COLO668 (cell line): ENCODE measurements at regions not wholly inside any gene's neighbourhood (a gene's known extent, or its start where the extent isn't known, plus 50 kb on each side); places are given as distances from the start of the nearest gene placed in this dataset.

Experiments
- DNase-seq: peaks from one replicate; lab custom pipeline; 2025; ENCODE audit not compliant: unreplicated experiment; lab: John Stamatoyannopoulos, UW

DNA sequence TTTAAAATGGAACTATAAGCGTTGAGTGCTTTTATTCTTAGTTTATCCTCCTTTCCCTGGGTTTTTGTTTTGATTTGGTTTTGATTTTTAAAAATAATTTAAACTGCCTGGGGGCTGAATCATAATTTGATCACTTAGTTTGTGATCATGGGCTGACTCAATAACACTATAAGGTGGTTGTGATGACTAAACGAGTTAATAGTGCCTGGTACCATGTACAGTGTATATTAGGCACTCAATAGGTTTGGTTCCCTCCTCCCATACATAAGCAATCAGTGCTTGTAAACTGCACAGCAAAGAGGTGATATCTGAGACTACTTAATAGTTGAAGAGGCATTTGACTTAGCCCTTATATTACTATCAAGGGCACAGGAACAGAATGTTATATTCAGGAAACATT is 200.9 kb upstream of the RFC3 start:
- no peak for DNase-seq

DNA sequence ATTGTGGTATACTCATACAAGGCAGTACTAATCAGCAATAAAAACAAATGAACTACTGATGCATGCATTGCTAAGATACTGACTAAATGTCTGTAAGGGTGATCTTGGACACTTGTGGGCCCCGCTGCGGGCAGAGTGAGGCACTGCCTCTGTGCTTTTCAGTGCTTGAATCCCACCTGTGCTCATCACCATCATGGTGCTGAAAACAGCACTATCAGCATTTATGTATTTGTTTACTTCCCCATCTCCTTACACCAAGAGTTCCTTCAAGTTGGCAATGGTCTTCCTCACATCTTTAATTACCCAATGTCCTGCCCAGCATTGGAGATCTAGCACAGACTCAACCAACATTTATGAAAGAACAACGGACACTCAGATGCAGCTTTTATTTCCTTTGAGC is 193.7 kb upstream of the RFC3 start:
- DNase-seq: no peak

DNA sequence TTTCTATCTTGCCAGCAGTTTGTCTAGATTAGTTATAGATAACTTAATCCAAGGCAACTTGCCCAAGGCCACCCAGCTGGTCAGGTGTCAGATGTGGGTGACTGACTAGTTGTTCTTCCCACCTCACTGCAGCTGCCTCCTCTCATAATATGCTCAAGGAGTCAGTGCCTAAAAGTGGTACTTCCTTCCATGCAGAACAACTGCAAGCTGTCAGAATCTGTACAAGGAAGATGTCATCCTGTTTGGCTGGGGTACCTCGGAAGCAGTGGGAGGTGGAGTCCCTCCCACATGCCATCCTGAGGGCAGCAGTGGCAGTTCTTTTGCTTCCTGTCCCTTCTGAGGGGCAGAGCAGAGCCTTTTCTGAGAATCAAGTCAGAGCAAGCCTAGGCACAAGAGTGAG is 193.2 kb upstream of the RFC3 start:
- no peak for DNase-seq

DNA sequence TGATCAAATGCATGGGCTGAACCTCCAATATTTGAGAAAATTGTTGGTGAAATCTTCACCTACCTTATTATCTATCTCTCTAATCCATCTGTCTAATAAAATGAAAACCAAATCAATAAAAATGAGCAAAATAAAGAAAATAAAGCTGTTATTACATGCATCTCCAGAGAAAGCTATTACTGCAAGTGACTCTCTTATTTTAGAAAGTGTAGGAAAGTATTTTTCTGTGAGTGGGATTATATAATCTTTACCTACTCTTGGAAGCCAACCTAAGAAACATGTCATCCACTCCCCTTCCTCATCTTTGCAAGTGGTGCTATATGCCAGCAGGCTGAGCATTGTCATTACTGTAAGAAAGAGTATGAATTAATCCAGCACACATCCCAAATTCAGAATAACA is 191.5 kb upstream of the RFC3 start:
- DNase-seq: no peak

DNA sequence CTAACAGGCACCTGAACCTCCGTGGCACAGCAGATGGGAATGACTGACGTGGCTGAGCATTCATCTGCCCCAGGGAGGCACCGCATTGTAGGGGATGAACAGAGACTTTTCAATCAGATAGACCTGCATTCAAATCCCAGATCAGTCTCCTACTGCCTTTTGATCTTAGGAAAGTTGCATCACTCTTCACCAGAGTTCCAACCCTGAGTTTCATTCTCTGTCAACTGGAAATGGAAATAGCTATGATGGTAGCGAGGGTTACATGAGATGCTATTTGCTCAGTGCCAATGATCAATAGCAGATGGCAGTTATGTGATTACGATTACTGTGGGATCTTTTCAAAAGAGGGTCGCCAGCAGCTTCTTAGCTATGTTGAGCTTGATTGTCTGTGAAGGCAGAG is 189.3 kb upstream of the RFC3 start:
- no peak for DNase-seq

DNA sequence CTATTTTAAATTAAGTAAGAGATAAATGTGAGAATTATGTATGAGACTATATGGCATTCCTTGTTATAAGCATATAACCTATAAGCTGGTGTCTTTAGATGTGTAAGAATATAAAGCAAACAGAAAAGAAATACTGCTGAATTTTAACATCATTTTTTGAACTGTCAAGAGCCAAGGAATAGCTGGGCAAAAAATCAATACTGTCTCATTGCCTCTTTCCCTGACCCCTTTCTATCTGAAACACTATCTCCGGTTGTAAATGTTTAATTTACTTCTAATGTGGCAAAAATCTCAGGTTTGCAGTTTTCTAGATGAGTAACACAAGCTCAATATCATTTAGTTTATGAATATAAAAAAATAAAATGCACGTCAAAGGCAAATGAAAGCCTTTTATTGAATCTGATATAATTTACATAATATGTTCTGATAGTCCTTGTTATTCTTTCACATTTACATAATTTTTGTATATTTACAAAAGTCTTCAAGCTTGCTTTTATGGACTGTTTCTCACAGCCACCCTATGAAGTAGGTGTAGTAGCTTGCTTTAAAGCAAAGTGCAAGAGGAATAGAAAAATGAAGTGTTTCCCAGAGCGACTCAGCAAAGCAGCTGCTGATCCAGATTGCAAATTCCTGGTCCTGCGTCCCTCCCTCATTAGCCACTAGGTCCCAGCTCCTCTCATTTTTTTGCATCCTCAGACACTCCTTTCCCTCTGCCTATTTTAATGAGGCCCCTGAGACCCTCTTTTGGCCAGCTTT is 188.2 kb upstream of the RFC3 start:
- DNase-seq: no peak

DNA sequence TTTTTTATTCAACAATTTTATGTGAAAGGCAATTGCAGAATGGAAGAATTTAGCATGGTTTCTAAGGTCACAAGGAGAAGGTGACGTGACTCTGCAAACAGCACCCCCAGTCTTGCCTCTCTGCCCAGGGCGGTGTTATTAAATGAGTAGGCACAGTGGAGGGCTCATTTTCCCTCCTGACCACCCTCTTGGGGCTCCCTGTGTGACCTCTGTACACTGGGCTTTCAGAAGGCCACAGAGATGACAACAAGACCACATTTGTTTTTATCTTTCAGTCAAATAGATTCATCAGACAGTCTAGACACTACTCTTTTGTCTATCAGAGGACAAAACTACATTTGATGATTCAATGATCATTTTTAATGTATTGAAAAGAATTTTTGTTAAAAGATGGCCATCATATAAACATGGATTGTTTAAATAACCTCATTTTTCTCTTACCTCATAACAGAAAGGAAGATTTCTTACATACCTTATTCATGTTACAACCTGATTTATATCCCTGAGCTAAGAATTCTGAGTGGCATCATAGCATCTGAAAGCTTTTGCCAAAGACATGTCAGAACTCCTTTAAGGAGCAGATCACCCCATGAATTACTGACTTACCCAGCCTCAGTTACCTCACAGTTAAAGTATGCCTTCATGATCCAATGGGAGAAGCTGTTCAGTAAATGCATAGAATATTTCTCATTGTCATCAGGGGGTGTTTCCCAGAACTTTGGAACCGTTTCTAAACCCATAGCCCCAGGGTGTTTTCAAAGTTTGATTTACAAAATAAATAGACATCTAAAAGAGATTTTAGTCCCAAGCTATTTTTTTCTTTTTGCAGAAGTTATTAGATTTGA is 184.0 kb upstream of the RFC3 start:
- no peak for DNase-seq

DNA sequence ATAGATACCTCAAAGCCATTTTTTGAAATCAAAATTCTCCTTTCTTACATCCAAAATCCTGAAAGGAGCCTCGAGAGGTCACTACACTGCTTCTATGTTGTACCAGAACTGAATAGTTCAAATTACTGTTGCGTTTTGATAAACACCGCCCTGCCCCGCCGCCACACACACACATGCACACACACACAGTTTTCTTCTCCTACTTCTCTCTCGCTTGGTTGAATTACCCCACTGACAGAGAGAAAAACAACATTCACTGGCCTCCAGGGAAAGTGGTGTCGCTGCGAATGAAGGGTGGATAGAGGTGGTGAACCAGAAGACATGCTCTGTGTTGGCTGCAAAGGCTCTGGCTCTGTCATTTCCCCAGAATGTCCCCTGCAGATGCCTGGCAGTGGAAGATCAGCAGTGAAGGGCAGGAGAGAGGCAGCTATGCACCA is 183.4 kb upstream of the RFC3 start:
- no peak for DNase-seq

DNA sequence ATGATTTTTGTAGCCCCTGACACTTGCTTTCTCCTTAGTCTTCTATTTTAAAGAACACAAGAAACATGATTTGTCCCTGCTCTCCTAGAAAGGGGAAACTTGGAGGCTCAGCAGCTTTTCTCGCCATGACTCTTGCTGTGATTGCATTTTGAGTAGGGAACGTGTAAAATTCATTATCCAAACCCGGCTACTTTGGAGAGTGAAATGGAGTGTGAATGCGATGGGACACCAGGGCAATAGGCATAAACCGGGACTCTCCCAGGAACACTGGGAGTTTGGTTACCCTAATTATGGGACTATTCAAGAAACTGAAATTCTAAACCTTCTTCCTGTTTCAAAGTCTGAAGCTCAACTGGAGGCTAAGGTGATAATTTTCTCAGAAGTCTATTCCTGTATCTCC is 181.7 kb upstream of the RFC3 start:
- no peak for DNase-seq

DNA sequence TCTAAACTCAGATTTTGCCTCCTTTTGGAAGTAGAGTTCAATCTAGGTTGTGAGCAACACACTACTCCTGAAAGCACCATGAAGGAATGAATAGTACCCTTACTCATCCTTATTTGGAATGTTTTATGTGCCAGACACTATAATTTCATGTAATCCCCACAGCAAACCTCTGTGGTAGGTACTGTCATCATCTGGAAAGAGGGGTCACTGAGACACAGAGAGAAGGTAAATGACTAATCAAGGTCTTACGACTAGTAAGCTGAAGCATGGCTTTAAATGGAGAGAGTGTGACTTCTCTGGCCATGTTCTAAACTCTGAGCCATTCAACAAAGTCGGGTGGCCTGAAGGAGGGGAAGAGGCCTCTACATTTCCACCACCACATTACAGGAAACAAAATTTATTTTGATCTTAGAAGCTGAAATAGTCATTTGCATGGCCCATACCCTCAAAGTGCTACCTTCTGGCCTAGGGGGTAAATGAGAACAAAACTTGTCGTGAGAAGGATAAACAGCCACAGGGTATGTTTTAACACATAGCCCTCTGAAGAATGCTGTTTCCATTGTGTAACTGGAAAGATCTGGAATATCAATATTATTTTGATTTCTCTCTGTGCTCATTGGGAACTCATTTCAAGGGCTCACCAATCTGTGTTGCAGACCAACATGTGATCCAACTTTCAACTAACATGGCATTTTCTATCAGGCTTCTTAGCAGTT is 180.8 kb upstream of the RFC3 start:
- DNase-seq: no peak

DNA sequence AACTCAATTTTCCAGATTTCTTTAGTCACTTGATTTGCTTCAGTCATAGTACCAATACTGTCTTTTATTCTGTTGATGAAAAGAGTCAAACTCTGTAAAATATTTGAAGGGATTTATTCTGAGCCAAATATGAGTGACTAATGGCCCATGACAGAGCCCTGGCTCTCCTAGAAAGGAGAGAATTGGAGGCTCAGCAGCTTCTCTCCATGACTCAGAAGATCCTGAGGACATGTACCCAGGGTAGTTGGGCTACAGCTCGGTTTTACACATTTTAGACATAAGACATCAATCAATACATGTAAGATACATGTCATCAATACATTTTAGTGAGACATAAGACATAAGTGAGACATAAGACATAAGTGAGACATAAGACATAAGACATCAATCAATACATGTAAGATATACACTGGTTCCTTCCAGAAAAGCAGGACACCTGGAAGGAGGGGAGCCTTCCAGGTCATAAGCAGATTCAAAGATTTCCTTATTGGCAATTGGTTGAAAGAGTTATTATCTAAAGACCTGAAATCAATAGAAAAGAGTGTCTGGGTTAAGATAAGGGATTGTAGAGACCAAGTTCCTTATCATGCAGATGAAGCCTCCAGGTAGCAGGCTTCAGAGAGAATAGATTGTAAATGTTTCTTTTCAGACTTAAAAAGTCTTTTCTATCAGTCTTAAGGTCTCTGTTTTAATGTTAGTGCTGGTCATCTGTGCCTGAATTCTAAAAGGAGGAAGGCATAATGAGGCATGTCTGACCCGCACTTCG is 179.8 kb upstream of the RFC3 start:
- DNase-seq: no peak

DNA sequence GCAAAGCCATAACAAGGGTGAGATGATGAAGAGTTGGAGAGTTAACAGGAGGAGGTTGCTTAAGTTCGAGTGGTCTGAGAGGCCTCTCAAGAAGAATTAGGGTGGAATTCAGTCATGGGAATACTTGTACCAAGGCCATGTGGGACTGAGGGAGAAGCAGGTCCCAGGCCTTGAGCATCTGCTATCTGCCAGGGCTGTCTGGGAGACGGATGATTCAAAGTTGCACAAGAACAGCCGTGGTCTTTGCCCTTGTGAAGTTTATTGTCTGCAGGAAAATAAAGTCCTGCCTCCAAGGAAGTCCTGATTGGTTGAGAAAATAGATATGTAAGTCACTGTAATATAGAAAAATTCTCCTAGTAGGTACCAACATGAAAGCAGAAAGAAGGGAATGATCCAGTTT is 178.8 kb upstream of the RFC3 start:
- DNase-seq: no peak

DNA sequence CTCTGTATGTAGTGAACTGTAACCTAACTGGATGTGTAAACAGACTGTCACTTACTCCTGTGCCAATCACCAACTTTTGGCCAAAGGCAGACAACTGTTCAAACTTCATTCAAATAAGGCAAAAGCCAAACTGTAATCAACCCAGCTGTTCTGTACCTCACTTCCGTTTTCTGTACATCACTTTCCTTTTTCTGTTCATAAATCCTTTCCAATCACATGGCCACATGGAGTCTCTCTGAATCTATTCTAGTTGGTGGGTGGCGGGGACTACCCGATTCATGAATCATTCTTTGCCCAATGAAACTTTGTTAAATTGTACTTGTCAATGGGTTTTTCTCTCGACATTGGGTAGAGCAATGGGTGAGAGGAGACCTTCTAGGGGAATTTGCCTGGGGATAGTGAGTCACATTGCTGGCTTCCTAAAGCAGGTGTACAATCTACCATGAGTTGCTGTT is 178.3 kb upstream of the RFC3 start:
- no peak for DNase-seq

DNA sequence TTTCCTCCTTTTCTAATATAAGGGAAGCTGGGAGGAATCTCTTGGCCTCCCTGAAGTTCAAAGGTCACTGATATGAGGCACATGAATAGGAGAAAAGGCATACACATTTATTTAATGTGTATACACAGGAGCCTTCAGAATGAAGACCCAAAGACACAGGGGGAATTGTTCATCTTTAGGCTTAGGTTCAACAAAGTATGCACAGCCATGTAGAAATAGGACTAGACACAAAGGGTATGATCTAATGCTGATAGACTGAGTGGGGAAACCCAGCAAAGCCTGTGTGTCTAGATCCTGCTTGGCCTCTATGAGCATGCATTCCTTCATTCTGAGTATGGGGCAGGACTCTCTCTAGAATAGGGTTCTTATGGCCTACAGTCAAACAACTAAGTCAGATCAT is 177.1 kb upstream of the RFC3 start:
- no peak for DNase-seq

DNA sequence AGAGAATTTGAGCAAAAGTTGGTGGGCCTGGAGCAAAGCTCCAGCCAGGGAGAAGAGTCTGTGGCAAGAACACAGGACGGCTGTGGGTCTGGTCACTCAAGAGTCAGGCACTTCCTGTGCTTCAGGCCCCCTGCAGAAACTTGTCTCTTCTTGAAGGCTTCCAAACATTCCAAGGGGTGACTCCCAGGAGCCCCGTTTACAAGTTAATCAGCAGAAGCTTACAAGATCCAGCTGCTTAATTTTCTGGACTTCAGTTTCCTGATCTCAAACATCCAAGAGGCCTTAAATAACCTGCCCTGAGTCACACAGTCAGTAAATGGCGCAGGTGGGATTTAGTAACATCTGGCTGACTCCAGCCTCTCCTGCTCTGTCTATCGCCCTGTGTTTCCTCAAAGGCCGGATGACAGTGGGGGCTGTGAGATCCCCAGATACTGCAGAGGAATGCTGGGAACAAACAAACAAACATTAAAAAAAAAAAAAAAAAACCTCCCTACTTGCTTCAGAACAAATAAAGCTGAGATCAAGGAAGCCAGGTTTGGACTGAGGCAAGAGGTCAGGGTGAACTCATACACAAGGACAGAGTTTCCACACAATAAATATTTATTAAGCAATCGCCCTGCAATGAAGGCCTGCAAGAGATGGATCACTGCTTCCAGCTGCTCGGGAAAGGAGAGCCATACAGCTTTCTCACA is 175.4 kb upstream of the RFC3 start:
- no peak for DNase-seq

DNA sequence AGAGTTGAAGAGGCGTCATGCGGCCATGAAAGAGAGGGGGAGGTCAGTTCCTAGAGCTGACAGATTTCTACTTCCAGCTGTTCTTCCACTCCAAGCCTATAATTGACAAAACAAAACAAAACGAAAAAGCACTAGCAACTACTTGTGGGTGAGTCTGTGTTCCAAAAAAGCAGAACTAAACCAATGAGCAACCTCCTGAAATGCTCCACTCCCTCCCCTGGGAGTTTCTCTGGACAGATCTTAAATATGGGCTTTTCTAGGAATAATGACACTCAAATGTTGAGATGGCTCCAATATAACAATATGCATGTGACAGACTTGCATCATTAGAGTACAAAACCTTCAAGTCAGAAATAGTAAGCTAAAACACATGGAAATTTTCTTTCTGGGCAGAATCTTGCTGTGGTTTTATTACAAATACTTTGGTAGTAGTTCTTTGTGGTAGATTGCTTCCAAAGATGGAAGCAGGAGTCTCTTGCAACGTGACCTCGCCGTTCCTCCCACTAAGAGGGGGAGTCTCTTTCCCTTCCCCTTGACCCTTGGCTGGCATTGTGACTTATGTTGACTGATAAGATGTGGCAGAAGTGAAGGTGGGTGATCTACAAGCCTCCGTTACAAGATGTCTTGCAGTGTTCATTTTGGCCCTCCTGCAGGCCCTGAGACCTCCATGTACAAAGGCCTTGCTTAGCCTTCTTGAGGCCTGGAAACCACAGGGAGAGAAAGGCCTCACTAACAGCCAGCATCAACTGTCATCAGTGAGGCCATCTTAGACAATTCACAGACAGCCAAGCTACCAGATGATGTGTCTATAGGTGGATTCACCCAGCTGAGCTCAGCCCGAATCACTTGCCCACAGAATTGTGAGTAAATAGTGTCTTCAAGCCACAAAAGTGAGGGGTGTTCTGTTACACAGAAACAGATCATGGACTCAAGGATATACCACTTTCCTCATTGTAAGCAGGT is 173.1 kb upstream of the RFC3 start:
- no peak for DNase-seq

DNA sequence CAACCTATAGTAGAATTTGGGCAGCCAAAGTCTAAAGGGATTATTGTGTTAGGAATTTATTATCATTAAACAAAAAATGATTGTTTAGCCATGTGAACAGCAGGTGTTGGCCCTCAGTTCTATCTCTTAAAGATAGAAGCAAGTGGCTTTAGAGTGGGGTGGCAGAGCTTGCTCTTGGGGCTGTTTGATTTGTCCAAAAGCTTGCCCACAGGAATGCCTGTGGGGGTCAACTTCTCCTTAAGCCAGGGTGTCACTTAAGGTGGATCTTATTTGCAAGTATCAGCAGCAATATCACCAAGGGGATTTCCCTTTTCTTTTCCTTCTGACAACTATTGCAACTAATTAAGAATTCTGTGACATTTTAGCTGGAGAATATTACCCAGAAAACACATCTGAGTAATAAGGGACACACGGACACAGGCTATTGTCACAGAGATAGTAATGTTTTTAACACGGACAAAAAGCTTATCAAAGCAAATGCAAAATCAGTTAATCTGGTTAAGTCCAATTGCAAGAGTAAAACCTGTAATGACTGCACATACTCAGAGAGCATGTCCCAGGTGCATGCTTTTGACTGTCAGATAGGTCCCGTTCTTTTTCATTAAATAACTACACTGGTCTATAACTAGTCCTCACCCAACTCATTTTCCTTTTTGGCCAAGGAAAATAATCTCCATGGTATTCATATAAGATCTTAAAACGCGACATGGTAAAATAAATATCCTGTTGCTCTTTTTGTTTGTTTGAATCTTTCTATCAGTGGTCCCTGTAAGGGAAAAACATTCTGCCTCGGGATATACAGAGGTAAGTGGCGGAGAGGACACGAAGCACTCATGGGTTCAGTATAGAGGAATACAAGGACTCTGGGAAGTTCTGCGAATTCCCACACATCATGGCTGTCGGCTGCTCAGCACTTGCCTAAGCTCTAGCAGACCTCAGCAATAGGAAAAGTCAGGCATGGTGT is 172.1 kb upstream of the RFC3 start:
- no peak for DNase-seq

DNA sequence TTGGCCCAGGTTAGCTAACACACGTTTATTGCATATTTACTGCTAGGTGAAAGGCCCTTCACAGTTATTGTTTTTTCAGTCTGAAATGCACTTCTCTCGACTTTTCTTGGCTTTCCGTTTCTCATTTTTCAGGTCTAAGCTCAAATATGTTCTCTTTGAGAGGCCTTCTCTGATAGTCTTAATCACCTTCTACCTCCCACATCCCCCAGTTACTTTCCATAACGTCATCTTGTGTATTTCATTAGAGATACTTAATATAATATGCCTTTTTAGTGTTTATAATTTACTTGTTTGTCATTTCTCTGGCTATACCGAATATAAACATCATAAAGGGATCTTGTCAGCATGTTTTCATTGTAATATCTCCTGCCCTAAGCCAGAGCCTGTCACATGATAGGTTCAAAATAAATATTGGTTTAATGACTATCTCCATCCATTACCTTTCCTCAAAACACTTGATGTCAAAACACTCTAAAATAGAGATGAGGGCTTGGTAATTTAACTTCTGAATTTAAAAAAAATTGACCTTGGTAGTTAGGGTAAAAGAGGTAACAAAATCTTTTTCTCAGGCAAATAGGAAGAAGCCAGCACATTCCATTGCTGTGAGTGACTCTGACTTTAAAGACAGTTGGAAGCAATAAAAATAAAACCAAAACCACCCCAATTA is 168.6 kb upstream of the RFC3 start:
- no peak for DNase-seq
